Endothelial cell of umbilical vein (primary cell): ENCODE measurements at regions not wholly inside any gene's neighbourhood (a gene's known extent, or its start where the extent isn't known, plus 50 kb on each side); places are given as distances from the start of the nearest gene placed in this dataset.
"Not testable (repeated sequence)": the region's sequence is repeated elsewhere in the genome, so short reads cannot be mapped to it uniquely, and the experiment has no call there.

Source experiments
- BruUV-seq: library from RNA; stranded (reverse); fragments of 400-500 nt; replicated peaks from 2 replicates; lab custom pipeline; 2021; lab: Mats Ljungman, UMichigan
- CTCF ChIA-PET: fragments of 300-600, 350-600 bp; sonication (Branson Sonifier 250); formaldehyde crosslinking; loops from one replicate; lab custom pipeline; 2021; ENCODE audit warnings: antibody characterized with exemption, inconsistent platforms; lab: Charles Lee
- POLR2A ChIA-PET: fragments of 300-600, 350-600 bp; sonication (Branson Sonifier 250); formaldehyde crosslinking; loops from one replicate; lab custom pipeline; 2021; ENCODE audit warnings: antibody characterized with exemption, inconsistent platforms; lab: Charles Lee
- DNase-seq: peaks from one replicate; pipeline ENCODE4 v3.0.0-alpha.2; 2011; ENCODE audit warnings: low read depth, low spot score
- FAIRE-seq: peaks from 2 replicates; lab custom pipeline; 2011; peaks lifted over from hg19 to GRCh38; lab: Jason Lieb, UNC
- H2AFZ ChIP-seq: 2 replicates; pipeline ENCODE4 v1.6.0; 2012; ENCODE audit warnings: low read depth, low read length, control low read depth, inconsistent platforms
- H3K27ac ChIP-seq: 2 replicates; pipeline ENCODE4 v1.5.1; 2011; ENCODE audit warnings: low read depth, mild to moderate bottlenecking, control low read depth, low read length, moderate library complexity; ENCODE audit not compliant: insufficient read depth
- H3K27me3 ChIP-seq, 2 experiments: 2 replicates each; pipeline versions ENCODE4 v1.6.0 to v1.6.1; 2011; ENCODE audit warnings: low read length in 2 of 2, mixed read lengths in 1 of 2; ENCODE audit not compliant: control insufficient read depth in 2 of 2, insufficient read depth in 2 of 2
- H3K36me3 ChIP-seq, 2 experiments: 2 replicates in 1 of 2; 3 replicates in 1 of 2; pipeline ENCODE4 v1.5.1; 2011; ENCODE audit warnings: low read length in 2 of 2, mild to moderate bottlenecking in 1 of 2, moderate library complexity in 1 of 2; ENCODE audit not compliant: control insufficient read depth in 2 of 2, insufficient read depth in 2 of 2; ENCODE audit errors: extremely low read depth in 1 of 2
- H3K4me1 ChIP-seq: 3 replicates; pipeline ENCODE4 v1.5.1; 2011; ENCODE audit warnings: mild to moderate bottlenecking, low read length; ENCODE audit not compliant: control insufficient read depth, insufficient read depth; ENCODE audit errors: extremely low read depth
- H3K4me2 ChIP-seq: 2 replicates; pipeline ENCODE4 v1.6.1; 2011; ENCODE audit warnings: low read length, control low read depth, mixed read lengths; ENCODE audit not compliant: insufficient read depth
- H3K4me3 ChIP-seq, 3 experiments: fragments of 200-600 bp in 1 of 3; sonication (generic), shearing (Covaris generic) in 1 of 3; replicated peaks in 1 of 3; 2 replicates each; pipeline ENCODE4 v1.5.1; 2011 to 2016; ENCODE audit warnings: control low read depth in 3 of 3, low read length in 3 of 3, mild to moderate bottlenecking in 2 of 3, inconsistent platforms in 1 of 3, low read depth in 1 of 3, moderate library complexity in 1 of 3; ENCODE audit not compliant: insufficient read depth in 1 of 3
- H3K79me2 ChIP-seq: 2 replicates; pipeline ENCODE4 v1.6.0; 2012; ENCODE audit warnings: low read length, inconsistent platforms; ENCODE audit not compliant: control insufficient read depth, insufficient read depth
- H3K9ac ChIP-seq: replicated peaks from 2 replicates; pipeline ENCODE3; 2011; ENCODE audit warnings: low read length, control low read depth; ENCODE audit not compliant: insufficient read depth; ENCODE audit errors: extremely low read depth
- H3K9me1 ChIP-seq: replicated peaks from 3 replicates; pipeline ENCODE4 v1.6.0; 2011; ENCODE audit warnings: mild to moderate bottlenecking, low read length; ENCODE audit not compliant: control insufficient read depth, insufficient read depth; ENCODE audit errors: extremely low read depth
- H3K9me3 ChIP-seq: replicated peaks from 2 replicates; pipeline ENCODE4 v1.5.1; 2012; ENCODE audit warnings: low read length, inconsistent platforms; ENCODE audit not compliant: control insufficient read depth, insufficient read depth
- H4K20me1 ChIP-seq: replicated peaks from 2 replicates; pipeline ENCODE3; 2011; ENCODE audit warnings: mild to moderate bottlenecking, low read length; ENCODE audit not compliant: control insufficient read depth, insufficient read depth; ENCODE audit errors: extremely low read depth
- EZH2 ChIP-seq: IDR thresholded peaks from 2 replicates; pipeline ENCODE4 v1.6.1; 2012; ENCODE audit warnings: borderline replicate concordance, low read depth, mild to moderate bottlenecking, moderate library complexity, low read length, inconsistent platforms; ENCODE audit not compliant: severe bottlenecking
- FOS ChIP-seq: IDR thresholded peaks from 2 replicates; pipeline ENCODE4 v1.6.1; 2011; ENCODE audit warnings: mild to moderate bottlenecking, low read length, moderate library complexity, borderline replicate concordance; ENCODE audit not compliant: insufficient read depth
- GATA2 ChIP-seq: IDR thresholded peaks from 2 replicates; pipeline ENCODE4 v1.7.0; 2011; ENCODE audit warnings: low read depth, mild to moderate bottlenecking, moderate library complexity, mixed read lengths, low read length; ENCODE audit not compliant: insufficient read length, insufficient read depth
- JUN ChIP-seq: IDR thresholded peaks from 2 replicates; pipeline ENCODE4 v1.6.1; 2011; ENCODE audit warnings: borderline replicate concordance, low read depth; ENCODE audit not compliant: insufficient read length, insufficient read depth
- MYC ChIP-seq: IDR thresholded peaks from one replicate; pipeline ENCODE4 v1.6.1; 2011; ENCODE audit warnings: mild to moderate bottlenecking, low read depth, low read length
- POLR2A ChIP-seq: IDR thresholded peaks from 2 replicates; pipeline ENCODE4 v1.6.1; 2012; ENCODE audit warnings: low read depth, mild to moderate bottlenecking, control low read depth, low read length
- POLR2AphosphoS5 ChIP-seq: IDR thresholded peaks from 2 replicates; pipeline ENCODE4 v1.6.1; 2012; ENCODE audit warnings: low read depth, mild to moderate bottlenecking, control low read depth, low read length, moderate library complexity; ENCODE audit not compliant: insufficient read depth
- dilution Hi-C: fragments of 300-500 bp; cut with MboI; formaldehyde crosslinking; loops from one replicate; pipeline ENCODE4 v1.15.0; 2019; ENCODE audit warnings: low sequenced_read_pairs; ENCODE audit not compliant: extremely low pct_ligation_motif_present
- intact Hi-C: fragments of 100-400 bp; cut with micrococcal nuclease; formaldehyde crosslinking; loops from one replicate; pipeline ENCODE4 v1.10.0; 2022
- TF ChIP-seq, protein P1 (sequence below): IDR thresholded peaks from 2 replicates; pipeline ENCODE4 v1.6.1; 2011; ENCODE audit not compliant: insufficient read depth, insufficient read length
- TF ChIP-seq, protein P2 (sequence below), 2 donors: IDR thresholded peaks; 1 replicate in 1 of 2; 2 replicates in 1 of 2; pipeline ENCODE4 v1.5.1; 2011; ENCODE audit warnings: low read length in 2 of 2, mild to moderate bottlenecking in 2 of 2, moderate library complexity in 2 of 2, control low read depth in 1 of 2, inconsistent platforms in 1 of 2, low read depth in 1 of 2; ENCODE audit not compliant: insufficient read depth in 1 of 2; ENCODE audit errors: extremely low read depth in 1 of 2

DNA sequence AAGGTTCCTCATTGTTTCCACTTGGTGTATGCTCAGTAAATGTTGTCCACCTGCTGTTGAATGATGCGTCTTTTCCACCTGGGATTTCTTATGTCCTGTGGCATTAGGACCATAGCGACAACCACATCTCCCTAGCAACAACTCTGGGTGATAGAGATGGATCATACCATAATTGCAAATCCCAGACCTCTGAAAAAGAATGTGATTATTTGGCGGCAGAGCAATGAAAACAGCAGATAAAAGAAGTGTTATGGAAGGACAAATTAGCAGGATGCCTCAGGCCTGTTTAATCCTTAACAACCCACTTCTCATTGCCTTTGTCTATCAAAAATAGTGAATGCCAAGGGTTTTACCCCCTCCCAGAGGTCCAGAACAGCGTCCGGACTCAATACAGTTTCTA lies 278.9 kb downstream of the TSN start:
- ChIA-PET CTCF (no interaction called here), POLR2A (no interaction called here)
- Histone ChIP-seq H3K36me3 (no peaks in the 10 kb centered on the region), H3K9me3 (no peaks in the 10 kb centered on the region), H3K9me1 (no peaks in the 10 kb centered on the region), H3K79me2 (no peaks in the 10 kb centered on the region), H3K4me1 (no peaks in the 10 kb centered on the region), H3K27me3 (no peaks in the 10 kb centered on the region), H3K9ac (no peak overlapping the region), H3K27ac (no peak overlapping the region), H3K4me3 (no peak overlapping the region), H2AFZ (no peak overlapping the region), H3K4me2 (no peak overlapping the region), H4K20me1 (no peaks in the 10 kb centered on the region)
- dilution Hi-C loops (no loop called here), intact Hi-C loops (no loop called here)
- DNase-seq (no peak), FAIRE-seq (no peak)
- BruUV-seq: no TSS peak
- TF ChIP-seq, protein P1, sequence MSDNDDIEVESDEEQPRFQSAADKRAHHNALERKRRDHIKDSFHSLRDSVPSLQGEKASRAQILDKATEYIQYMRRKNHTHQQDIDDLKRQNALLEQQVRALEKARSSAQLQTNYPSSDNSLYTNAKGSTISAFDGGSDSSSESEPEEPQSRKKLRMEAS: no peak

DNA sequence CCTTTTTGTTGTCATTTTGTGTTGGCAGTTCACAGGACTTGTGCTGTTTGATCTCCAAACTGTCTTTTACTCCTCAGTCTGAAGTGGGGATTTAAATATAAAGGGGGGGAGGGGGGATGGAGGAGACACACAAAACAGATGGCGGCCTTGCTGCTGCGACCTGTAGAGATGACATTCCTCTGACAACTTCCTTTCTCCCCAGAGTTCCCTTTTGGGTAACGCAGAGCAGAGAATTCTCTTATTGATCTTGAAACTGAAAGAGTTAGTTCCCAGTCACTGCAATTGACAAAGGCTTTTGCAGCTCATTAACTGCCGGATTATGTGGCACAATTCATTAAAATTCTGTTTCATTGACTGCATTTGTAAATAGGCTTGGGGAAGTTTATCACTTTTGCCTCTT lies 279.3 kb downstream of the TSN start:
- CTCF ChIA-PET: no interaction called here
- H3K4me3 ChIP-seq: no peak overlapping the region
- no TSS peak for BruUV-seq
- no peaks in the 10 kb centered on the region for H3K27me3 ChIP-seq
- POLR2A ChIA-PET: no interaction called here
- no peaks in the 10 kb centered on the region for H3K9me3 ChIP-seq
- H2AFZ ChIP-seq: no peak overlapping the region
- no peak for DNase-seq
- H3K79me2 ChIP-seq: no peaks in the 10 kb centered on the region
- no peak overlapping the region for H3K4me2 ChIP-seq
- H4K20me1 ChIP-seq: no peaks in the 10 kb centered on the region
- dilution Hi-C loops (no loop called here), intact Hi-C loops (no loop called here)
- no peaks in the 10 kb centered on the region for H3K36me3 ChIP-seq
- no peaks in the 10 kb centered on the region for H3K9me1 ChIP-seq
- no peak for FAIRE-seq
- H3K27ac ChIP-seq: no peak overlapping the region
- no peaks in the 10 kb centered on the region for H3K4me1 ChIP-seq
- TF ChIP-seq GATA2 (no peak), JUN (no peak), FOS (no peak), EZH2 (no peak), POLR2AphosphoS5 (no peak), POLR2A (no peak), MYC (no peak)
- TF ChIP-seq, protein P1: no peak
- TF ChIP-seq, protein P2, sequence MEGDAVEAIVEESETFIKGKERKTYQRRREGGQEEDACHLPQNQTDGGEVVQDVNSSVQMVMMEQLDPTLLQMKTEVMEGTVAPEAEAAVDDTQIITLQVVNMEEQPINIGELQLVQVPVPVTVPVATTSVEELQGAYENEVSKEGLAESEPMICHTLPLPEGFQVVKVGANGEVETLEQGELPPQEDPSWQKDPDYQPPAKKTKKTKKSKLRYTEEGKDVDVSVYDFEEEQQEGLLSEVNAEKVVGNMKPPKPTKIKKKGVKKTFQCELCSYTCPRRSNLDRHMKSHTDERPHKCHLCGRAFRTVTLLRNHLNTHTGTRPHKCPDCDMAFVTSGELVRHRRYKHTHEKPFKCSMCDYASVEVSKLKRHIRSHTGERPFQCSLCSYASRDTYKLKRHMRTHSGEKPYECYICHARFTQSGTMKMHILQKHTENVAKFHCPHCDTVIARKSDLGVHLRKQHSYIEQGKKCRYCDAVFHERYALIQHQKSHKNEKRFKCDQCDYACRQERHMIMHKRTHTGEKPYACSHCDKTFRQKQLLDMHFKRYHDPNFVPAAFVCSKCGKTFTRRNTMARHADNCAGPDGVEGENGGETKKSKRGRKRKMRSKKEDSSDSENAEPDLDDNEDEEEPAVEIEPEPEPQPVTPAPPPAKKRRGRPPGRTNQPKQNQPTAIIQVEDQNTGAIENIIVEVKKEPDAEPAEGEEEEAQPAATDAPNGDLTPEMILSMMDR (IDR thresholded peaks at IDR 0.05; ENCODE audit: extremely low read depth in 1 of 2, insufficient read depth in 1 of 2, low read depth in 1 of 2, low read length in 2 of 2): no peak
- no peak overlapping the region for H3K9ac ChIP-seq

DNA sequence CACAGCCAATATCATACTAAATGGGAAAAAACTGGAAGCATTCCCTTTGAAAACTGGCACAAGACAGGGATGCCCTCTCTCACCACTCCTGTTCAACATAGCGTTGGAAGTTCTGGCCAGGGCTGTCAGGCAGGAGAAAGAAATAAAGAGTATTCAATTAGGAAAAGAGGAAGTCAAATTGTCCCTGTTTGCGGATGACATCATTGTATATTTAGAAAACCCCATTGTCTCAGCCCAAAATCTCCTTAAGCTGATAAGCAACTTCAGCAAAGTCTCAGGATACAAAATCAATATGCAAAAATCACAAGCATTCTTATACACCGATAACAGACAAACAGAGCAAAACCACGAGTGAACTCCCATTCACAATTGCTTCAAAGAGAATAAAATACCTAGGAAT lies 283.4 kb downstream of the TSN start:
- H3K27me3 ChIP-seq, dilution Hi-C loops, H2AFZ ChIP-seq, H3K36me3 ChIP-seq, H3K4me3 ChIP-seq, H3K9ac ChIP-seq, intact Hi-C loops, H3K4me2 ChIP-seq, DNase-seq, FAIRE-seq, H3K27ac ChIP-seq, CTCF ChIA-PET, H3K9me1 ChIP-seq, BruUV-seq, H3K9me3 ChIP-seq, H3K79me2 ChIP-seq, H3K4me1 ChIP-seq, H4K20me1 ChIP-seq, POLR2A ChIA-PET: not testable (repeated sequence)
